Right renal cortex interstitium (tissue), 3 donors: ENCODE measurements at regions not wholly inside any gene's neighbourhood (a gene's known extent, or its start where the extent isn't known, plus 50 kb on each side); places are given as distances from the start of the nearest gene placed in this dataset.

ENCODE experiments used
- DNase-seq, 3 donors: peaks; one replicate each; pipeline ENCODE4 v3.0.0-alpha.2; 2013; ENCODE audit warnings: low read depth in 3 of 3, low spot score in 2 of 3

GRCh38 chr4:36779601-36780000 lies 464.9 kb upstream of the NWD2 start:
- DNase-seq: no peak

DNA sequence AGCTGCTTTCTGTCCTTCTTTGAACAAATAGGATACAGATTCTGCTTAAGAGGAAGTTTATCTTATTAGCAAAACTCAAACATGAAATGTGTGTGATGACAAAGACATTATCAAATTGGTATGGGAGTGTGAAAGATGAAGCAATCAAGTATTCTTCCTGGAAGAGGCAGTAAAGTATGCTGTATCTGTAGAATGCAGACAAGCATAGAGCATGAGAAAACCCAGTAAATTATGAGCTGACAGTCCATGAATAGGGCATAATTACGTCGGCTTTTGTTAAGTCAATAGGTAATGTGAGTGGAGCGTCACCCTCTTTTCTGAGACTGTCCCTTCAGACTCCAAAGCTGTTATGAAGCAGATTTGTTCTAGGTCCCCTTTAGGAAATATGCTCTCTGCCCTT lies 458.6 kb upstream of the NWD2 start:
- no peak for DNase-seq

DNA sequence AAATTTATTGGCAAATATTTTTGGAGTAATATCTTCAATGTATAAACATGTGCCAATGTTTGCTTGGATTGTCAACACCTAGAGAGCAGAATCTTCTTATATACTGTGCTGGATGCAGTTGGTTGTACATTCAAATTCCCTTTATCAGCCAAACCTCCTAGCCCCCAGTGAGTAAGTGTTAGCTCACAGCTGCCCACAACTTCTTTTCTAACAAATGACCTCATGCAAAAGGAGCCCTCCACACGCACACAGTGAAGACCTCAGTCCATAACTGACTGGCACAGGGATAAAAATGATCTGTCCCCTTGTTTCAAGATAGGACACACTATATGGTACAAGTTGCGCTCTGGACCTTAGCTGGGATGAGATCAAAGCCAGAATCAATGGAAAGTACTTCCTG lies 458.0 kb upstream of the NWD2 start:
- no peak for DNase-seq

DNA sequence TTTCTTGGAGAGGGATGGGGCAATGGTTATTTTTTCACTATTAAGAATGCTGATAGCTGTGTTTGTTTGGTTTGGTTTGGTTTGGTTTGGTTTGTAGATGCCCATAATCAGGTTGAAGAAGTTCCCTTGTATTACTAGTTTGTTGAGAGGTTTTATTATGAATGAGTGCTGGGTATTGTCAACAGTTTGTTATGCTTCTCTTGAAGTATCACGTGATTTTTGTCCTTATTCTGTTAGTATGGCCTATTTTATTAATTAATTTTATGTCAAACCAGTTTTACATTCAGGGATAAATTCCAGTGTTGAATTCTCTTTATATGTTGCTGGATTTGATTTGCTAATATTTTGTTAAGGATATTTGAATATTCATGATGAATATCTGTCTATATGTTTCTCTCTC lies 449.8 kb upstream of the NWD2 start:
- no peak for DNase-seq

DNA sequence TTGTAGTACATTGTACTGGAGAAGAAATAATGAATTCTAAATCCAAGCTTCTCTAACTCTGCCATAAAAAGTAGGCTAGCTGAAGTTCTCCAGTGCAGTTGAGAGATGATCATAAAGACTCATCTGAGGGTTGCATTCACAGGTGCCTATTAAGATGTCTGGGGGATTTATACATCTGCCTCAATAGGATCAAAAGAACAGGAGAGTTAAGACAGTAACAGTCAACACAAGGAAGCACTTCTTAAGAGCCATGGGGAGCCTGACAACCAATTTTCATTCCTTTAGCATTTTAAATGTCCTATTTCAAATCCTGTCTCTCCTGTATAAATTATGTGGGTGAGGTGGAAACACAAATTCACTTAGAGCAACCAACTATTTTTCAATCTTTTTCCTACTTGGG lies 432.4 kb upstream of the NWD2 start:
- no peak for DNase-seq

DNA sequence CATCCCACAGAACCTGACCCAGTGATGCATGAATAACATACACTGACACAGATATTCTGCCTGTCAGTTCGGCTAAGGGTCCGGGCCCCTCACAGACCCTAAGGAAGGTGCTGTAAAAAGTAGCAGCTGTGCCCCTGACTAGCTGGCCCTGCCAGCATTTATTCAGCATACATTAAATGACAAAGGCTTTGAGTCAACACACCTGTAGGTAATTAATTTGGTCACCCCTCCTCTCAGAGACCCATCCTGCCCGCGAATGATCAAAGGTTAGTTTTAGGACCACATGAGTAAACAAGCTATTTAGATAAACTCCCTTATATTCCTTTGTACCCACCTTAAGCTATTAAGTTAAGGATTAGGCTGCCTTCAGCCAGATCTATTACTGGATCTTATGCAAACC lies 429.0 kb upstream of the NWD2 start:
- DNase-seq: no peak

GRCh38 chr4:36823199-36823967 lies 421.2 kb upstream of the NWD2 start:
- DNase-seq: no peak

- no peak for DNase-seq
Measured at GRCh38 chr4:36824682-36825081, 419.9 kb upstream of the NWD2 start.

GRCh38 chr4:36835246-36835645 lies 409.3 kb upstream of the NWD2 start:
- DNase-seq: no peak

GRCh38 chr4:36841583-36842326 lies 402.8 kb upstream of the NWD2 start:
- DNase-seq: no peak

GRCh38 chr4:36844448-36844847 lies 400.1 kb upstream of the NWD2 start:
- DNase-seq: no peak

DNA sequence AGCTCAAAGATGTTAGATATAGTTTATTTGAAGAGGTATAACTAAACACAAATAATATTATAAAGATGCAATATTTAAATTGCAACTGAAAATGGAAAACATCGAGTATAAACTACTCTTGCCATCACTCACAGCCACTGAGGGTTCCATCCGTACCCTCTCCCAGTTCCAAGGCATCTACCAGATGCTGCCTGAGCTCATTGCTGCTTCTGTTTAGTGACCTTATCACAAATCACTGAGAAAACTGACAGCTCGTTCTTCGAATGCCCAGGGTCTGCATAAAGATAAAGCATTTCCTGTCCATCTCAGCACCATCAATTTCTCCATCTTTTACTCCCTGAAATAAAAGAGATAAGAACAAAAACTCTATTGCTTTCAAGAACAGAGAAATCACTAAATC lies 391.7 kb upstream of the NWD2 start:
- no peak for DNase-seq

DNA sequence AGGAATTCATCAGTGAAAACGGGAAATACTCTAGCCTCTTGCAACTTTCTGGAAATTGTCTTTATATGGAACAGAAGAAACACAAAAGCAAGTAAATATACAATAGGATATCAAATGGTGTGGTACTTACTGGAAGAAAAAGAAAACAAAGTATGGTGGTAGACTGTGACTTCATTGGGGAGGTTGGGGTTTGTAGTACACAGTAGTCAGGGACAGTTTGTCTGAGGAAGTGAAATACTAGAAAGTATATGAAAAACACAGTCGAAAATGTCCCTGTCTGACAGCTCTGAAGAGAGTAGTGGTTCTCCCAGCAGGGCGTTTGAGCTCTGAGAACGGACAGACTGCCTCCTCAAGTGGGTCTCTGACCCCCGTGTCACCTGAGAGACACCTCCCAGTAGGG lies 390.0 kb upstream of the NWD2 start:
- DNase-seq: no peak

DNA sequence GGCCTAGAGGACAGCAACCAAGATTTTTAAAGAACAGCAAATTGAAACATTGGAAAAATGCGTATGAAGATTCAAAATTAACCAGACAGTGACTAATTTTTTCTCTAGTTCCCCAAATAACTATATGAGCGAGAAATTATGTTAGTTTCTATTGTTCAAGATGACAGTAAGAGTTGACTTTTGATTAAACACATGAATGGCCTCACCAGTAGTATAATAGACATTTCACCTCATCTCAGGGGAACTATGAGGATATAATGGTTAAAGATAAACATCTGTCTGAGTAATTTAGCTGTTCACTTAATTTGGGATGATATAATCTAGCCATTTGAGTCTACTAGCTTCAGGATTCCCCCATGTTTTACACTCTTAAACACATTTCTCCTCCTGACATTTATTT lies 380.9 kb upstream of the NWD2 start:
- DNase-seq: no peak

- DNase-seq: no peak
Measured at GRCh38 chr4:36870121-36870520, 374.4 kb upstream of the NWD2 start.

DNA sequence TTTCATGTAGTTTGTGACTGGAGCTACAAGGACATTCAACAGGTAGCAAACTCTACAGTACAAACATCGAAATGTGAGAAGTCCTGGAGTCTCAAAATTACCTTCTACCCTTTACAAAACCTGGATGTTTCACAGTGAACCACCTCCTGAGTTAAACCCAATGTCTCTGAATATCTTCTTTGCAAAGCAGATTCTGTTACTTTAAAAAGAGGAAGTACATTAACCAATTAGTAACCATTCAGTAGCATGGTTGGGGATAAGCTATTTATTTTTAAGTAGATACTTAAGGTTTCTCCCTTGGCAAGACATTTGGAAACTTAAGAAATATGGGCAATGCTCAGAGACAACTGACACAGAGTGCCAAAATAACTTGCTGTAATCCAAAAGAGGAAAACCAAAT lies 371.9 kb upstream of the NWD2 start:
- no peak for DNase-seq

DNA sequence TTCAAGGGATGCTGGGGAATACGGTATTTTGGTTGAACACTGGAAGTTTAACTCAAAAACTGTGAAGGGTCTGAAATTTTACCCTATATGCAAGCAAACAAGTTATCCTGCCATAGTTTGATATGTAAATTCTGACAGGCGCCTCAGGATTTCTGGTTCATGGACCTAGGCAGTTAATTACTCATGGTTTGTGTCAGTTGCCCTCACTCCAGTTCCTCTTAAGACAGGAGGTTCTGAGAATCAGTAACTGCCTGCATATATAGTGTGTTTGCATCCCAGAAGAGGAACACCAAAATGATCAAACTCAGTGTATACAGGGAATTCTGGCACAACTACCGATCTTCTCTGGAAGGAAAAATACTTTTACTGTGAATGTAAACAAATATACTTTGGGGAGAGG lies 360.4 kb upstream of the NWD2 start:
- no peak for DNase-seq

DNA sequence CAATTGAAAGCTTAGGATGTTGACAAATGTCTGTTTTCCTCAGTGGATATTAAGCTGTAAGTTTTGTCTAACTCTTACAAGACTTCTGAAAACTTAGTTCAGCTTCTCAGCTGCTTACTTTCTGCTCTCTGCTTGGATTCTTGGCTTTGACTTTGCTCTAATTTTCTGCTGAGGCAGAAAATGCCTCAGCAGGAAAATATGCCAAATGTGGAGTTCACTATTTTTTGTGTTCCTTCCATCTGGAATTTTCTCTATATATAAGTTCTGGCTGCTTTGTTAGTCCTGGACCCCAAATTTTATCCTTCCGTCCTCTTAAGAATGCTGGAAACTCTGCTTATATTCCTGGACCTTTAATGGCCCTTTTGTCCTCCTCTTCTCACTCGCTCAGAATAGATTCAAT lies 352.6 kb upstream of the NWD2 start:
- DNase-seq: no peak

DNA sequence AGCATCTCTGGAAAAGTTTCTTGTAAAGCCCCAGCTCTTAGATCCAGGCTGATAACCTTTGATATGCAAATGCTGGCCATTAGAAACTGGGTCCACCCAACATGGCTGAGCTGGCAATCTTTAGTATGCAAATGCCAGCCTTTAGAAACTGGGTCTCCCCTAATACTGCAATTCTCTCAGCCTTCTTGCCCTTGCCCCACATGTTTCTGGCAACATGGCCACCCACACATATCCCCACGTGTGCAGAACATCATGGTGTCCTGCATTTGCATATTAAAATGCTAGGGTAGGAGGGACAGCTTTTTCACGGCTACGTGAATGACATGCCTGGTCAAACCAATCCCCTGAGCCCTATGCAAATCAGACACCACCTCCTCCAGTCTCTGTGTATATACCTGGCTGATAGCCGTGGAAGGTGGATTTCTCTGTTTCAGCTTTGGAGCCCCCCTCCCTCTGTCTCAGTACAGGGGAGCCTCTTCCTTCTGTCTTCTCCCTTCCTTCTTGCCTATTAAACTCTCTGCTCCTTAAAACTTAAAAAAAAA lies 344.0 kb upstream of the NWD2 start:
- no peak for DNase-seq

DNA sequence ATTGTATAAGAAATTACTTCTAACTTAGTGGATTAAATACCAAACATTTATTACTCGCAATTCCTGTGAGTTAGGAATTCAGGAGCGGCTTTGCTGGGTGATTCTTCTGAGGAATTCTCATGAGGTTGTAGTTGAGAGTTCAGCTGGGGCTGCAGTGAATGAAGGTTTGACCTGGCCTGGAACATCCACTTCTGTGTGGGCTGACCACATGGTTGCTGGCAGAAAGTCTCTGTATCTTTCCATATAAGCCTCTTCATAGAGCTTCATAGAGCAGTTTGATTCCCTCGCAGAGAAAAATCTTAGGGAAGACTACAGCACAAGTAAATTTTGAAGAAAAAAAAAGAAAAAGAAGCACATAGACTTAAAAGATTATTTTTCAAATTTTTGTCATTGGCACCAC lies 339.7 kb upstream of the NWD2 start:
- no peak for DNase-seq

GRCh38 chr4:36914106-36914505 lies 330.4 kb upstream of the NWD2 start:
- DNase-seq: no peak

GRCh38 chr4:36915717-36916116 lies 328.8 kb upstream of the NWD2 start:
- no peak for DNase-seq
